Uterus (tissue), 3 donors: ENCODE measurements at regions not wholly inside any gene's neighbourhood (a gene's known extent, or its start where the extent isn't known, plus 50 kb on each side); places are given as distances from the start of the nearest gene placed in this dataset.

Source experiments
- DNase-seq, 2 donors: peaks; one replicate each; pipeline ENCODE4 v3.0.0-alpha.2; 2019 to 2020
- H3K27ac ChIP-seq, 2 donors: fragments of 200-600 bp; sonication (generic); 1 replicate in 1 of 2; 2 replicates in 1 of 2; pipeline ENCODE4 v1.5.1; 2016 to 2018
- H3K27me3 ChIP-seq, 2 donors: fragments of 200-600 bp; sonication (generic); one replicate each; pipeline ENCODE4 v1.5.1; 2018 to 2019; ENCODE audit warnings: control low read depth in 1 of 2
- H3K36me3 ChIP-seq, 2 donors: fragments of 200-600 bp; sonication (generic); one replicate each; pipeline ENCODE4 v1.5.1; 2019; ENCODE audit warnings: control low read depth in 1 of 2
- H3K4me1 ChIP-seq, 2 donors: fragments of 200-600 bp; sonication (generic); one replicate each; pipeline ENCODE4 v1.5.1; 2018 to 2019; ENCODE audit warnings: control low read depth in 1 of 2
- H3K4me3 ChIP-seq, 2 donors: fragments of 200-600 bp; sonication (generic); 1 replicate in 1 of 2; 2 replicates in 1 of 2; pipeline ENCODE4 v1.5.1; 2018 to 2019; ENCODE audit warnings: mild to moderate bottlenecking in 1 of 2
- H3K9me3 ChIP-seq, 2 donors: fragments of 200-600 bp; sonication (generic); one replicate each; pipeline ENCODE4 v1.5.1; 2019; ENCODE audit warnings: control low read depth in 1 of 2
- CTCF ChIP-seq, 4 experiments: fragments of 200-600 bp in 2 of 4; fragments of 450-650 bp in 2 of 4; sonication (generic) in 2 of 4; IDR thresholded peaks; one replicate each; pipeline ENCODE4 v1.5.1; 2016 to 2019; ENCODE audit warnings: antibody characterized with exemption in 4 of 4, mild to moderate bottlenecking in 2 of 4, moderate library complexity in 1 of 4
- POLR2A ChIP-seq, 2 donors: fragments of 450-650 bp; IDR thresholded peaks; one replicate each; pipeline ENCODE4 v1.6.1; 2016; ENCODE audit warnings: antibody characterized with exemption in 2 of 2, mild to moderate bottlenecking in 1 of 2, moderate library complexity in 1 of 2
- intact Hi-C: fragments of 100-400 bp; cut with DNase I; formaldehyde crosslinking; loops from one replicate; pipeline ENCODE4 v1.15.1; 2023; ENCODE audit warnings: low total_unique reads
- donor health status: DM: yes; HTN: yes; CAD: no.

GRCh38 chr14:98582276-98582675 lies 689.7 kb downstream of the BCL11B start:
- H3K9me3 ChIP-seq, result no peaks in the 10 kb centered on the region
- no peaks in the 10 kb centered on the region for H3K27me3 ChIP-seq
- H3K4me1 ChIP-seq, result no peaks in the 10 kb centered on the region
- intact Hi-C loops, result no loop called here
- DNase-seq, result no peak
- no peak overlapping the region for H3K27ac ChIP-seq
- TF ChIP-seq POLR2A (IDR thresholded peaks at IDR 0.05) (no peak), CTCF (IDR thresholded peaks at IDR 0.05) (no peak)
- no peaks in the 10 kb centered on the region for H3K36me3 ChIP-seq
- H3K4me3 ChIP-seq, result no peak overlapping the region

- intact Hi-C loops, result no loop called here
- TF ChIP-seq POLR2A (IDR thresholded peaks at IDR 0.05) (no peak), CTCF (IDR thresholded peaks at IDR 0.05) (no peak)
- DNase-seq, result no peak
- H3K9me3 ChIP-seq, result no peaks in the 10 kb centered on the region
- no peaks in the 10 kb centered on the region for H3K27me3 ChIP-seq
- H3K4me3 ChIP-seq, result no peak overlapping the region
- no peak overlapping the region for H3K27ac ChIP-seq
- no peaks in the 10 kb centered on the region for H3K36me3 ChIP-seq
- H3K4me1 ChIP-seq, result no peaks in the 10 kb centered on the region
Measured at GRCh38 chr14:98591161-98591560, 680.8 kb downstream of the BCL11B start.

GRCh38 chr14:98592611-98593170 lies 679.3 kb downstream of the BCL11B start:
- no peaks in the 10 kb centered on the region for H3K36me3 ChIP-seq
- intact Hi-C loops, result no loop called here
- H3K4me3 ChIP-seq, result no peak overlapping the region
- DNase-seq, result no peak
- TF ChIP-seq POLR2A (IDR thresholded peaks at IDR 0.05) (no peak), CTCF (IDR thresholded peaks at IDR 0.05) (no peak)
- H3K27me3 ChIP-seq, result no peaks in the 10 kb centered on the region
- H3K9me3 ChIP-seq, result no peaks in the 10 kb centered on the region
- H3K27ac ChIP-seq, result no peak overlapping the region
- no peaks in the 10 kb centered on the region for H3K4me1 ChIP-seq

GRCh38 chr14:98593361-98593761 lies 678.6 kb downstream of the BCL11B start:
- H3K27me3 ChIP-seq, result no peaks in the 10 kb centered on the region
- H3K9me3 ChIP-seq, result no peaks in the 10 kb centered on the region
- TF ChIP-seq CTCF (IDR thresholded peaks at IDR 0.05) (no peak), POLR2A (IDR thresholded peaks at IDR 0.05) (no peak)
- no peaks in the 10 kb centered on the region for H3K4me1 ChIP-seq
- intact Hi-C loops, result no loop called here
- H3K27ac ChIP-seq, result no peak overlapping the region
- H3K36me3 ChIP-seq, result no peaks in the 10 kb centered on the region
- DNase-seq, result no peak
- H3K4me3 ChIP-seq, result no peak overlapping the region

GRCh38 chr14:98594156-98594555 lies 677.8 kb downstream of the BCL11B start:
- TF ChIP-seq CTCF (IDR thresholded peaks at IDR 0.05) (no peak), POLR2A (IDR thresholded peaks at IDR 0.05) (no peak)
- H3K4me1 ChIP-seq, result no peaks in the 10 kb centered on the region

More at GRCh38 chr14:98594156-98594555, 677.8 kb downstream of the BCL11B start:
- intact Hi-C loops, result no loop called here
- Histone ChIP-seq H3K27ac (no peak overlapping the region), H3K36me3 (no peaks in the 10 kb centered on the region), H3K27me3 (no peaks in the 10 kb centered on the region), H3K4me3 (no peak overlapping the region), H3K9me3 (no peaks in the 10 kb centered on the region)
- no peak for DNase-seq
